Pancreas (tissue), 10 donors: ENCODE measurements at regions not wholly inside any gene's neighbourhood (a gene's known extent, or its start where the extent isn't known, plus 50 kb on each side); places are given as distances from the start of the nearest gene placed in this dataset.

Experiments
- ATAC-seq, 4 donors: fragments of 200-7000 bp; cut with Tn5 transposase; one replicate each; pipeline versions ENCODE4 v1.8.0 to v1.9.1; 2020; ENCODE audit warnings: mild to moderate bottlenecking in 4 of 4, moderate library complexity in 4 of 4
- DNase-seq, 6 donors: peaks; one replicate each; pipeline ENCODE4 v3.0.0-alpha.2; 2020
- FAIRE-seq: peaks from 2 replicates; lab custom pipeline; 2012; peaks lifted over from hg19 to GRCh38; lab: Jason Lieb, UNC
- H3K27ac ChIP-seq, 4 donors: fragments of 200-600 bp; sonication (generic); 1 replicate in 3 of 4; 2 replicates in 1 of 4; pipeline versions ENCODE4 v1.5.0 to v1.8.0; 2020
- H3K27me3 ChIP-seq, 4 donors: fragments of 200-600 bp; one replicate each; pipeline ENCODE4 v1.8.0; 2021
- H3K36me3 ChIP-seq, 3 donors: fragments of 200-600 bp; sonication (generic) in 1 of 3; one replicate each; pipeline versions ENCODE4 v1.5.0 to v1.8.0; 2020 to 2021
- H3K4me1 ChIP-seq, 3 donors: fragments of 200-600 bp; one replicate each; pipeline ENCODE4 v1.8.0; 2021
- H3K4me3 ChIP-seq, 4 donors: fragments of 200-600 bp; sonication (generic) in 2 of 4; one replicate each; pipeline versions ENCODE4 v1.5.0 to v1.8.0; 2020 to 2021
- H3K9me3 ChIP-seq, 4 donors: fragments of 200-600 bp; one replicate each; pipeline ENCODE4 v1.8.0; 2021
- CTCF ChIP-seq, 4 donors: fragments of 200-600 bp; sonication (generic) in 3 of 4; IDR thresholded peaks; one replicate each; pipeline versions ENCODE4 v1.5.0 to v1.8.0; 2021; ENCODE audit warnings: antibody characterized with exemption in 4 of 4
- WGBS, 2 donors: extraction: QIAGEN DNeasy Blood & Tissue Kit; methylation state at CpG; one replicate each; pipeline ENCODE4 v1.1.7; 2013; 5-methylcytosine and 5-hydroxymethylcytosine counted together
- intact Hi-C, 3 donors: fragments of 100-400 bp; cut with DNase I; formaldehyde crosslinking; loops; one replicate each; pipeline versions ENCODE4 v1.11.1 to v1.14.2; 2022
- donor health status: healthy with polysubstance abuse.
- donor health status: DM: no; HTN: no; CAD: no; lungs with moderate emphysema.
- donor health status: DM: no; HTN: no; CAD: no.
- donor health status: control.
- donor health status: control.
- donor health status: Bipolar disorder and iron deficiency.
- donor health status: DM: yes; HTN: yes; CAD: no.
- donor health status: DM: no; HTN: no; CAD: no.
- donor health status: DM: no; HTN: no; CAD: no.
- donor health status: DM: yes; HTN: yes; CAD: no.

DNA sequence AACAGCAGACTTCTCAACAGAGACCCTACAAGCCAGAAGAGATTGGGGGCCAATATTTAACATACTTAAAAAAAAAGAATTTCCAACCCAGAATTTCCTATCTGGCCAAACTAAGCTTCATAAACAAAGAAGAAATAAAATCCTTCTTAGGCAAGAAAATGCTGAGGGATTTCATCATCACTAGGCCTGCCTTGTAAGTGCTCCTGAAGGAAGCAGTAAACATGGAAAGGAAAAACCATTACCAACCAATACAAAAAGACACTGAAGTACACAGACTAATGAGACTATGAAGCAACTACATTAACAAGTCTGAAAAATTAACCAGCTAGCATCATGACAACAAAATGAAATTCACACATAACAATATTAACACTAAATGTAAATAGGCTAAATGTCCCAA, 947.9 kb upstream of the CHORDC1 start:
- intact Hi-C loops: no loop called here
- Histone ChIP-seq H3K9me3 (no peaks in the 10 kb centered on the region), H3K4me3 (no peak overlapping the region), H3K36me3 (no peaks in the 10 kb centered on the region), H3K4me1 (no peaks in the 10 kb centered on the region), H3K27me3 (no peaks in the 10 kb centered on the region), H3K27ac (no peak overlapping the region)
- ATAC-seq (no peak), FAIRE-seq (no peak), DNase-seq (no peak)
- TF ChIP-seq CTCF (IDR thresholded peaks at IDR 0.05): no peak

- intact Hi-C loops: no loop called here
- no peaks in the 10 kb centered on the region for H3K36me3 ChIP-seq
- WGBS, 2 donors: 40 to 46% methylated on average over 3 of the region's 3 CpGs
- FAIRE-seq (no peak), ATAC-seq (no peak), DNase-seq (no peak)
- peaks cover 0 to 9% (median 0%) of the 10 kb centered on the region in 3 donors for H3K4me1 ChIP-seq
- TF ChIP-seq CTCF (IDR thresholded peaks at IDR 0.05): no peak
- H3K27me3 ChIP-seq: no peaks in the 10 kb centered on the region
- H3K4me3 ChIP-seq: no peak overlapping the region
- H3K27ac ChIP-seq: no peak overlapping the region
- no peaks in the 10 kb centered on the region for H3K9me3 ChIP-seq
Observed at GRCh38 chr11:91164452-91164822, 941.6 kb upstream of the CHORDC1 start.

DNA sequence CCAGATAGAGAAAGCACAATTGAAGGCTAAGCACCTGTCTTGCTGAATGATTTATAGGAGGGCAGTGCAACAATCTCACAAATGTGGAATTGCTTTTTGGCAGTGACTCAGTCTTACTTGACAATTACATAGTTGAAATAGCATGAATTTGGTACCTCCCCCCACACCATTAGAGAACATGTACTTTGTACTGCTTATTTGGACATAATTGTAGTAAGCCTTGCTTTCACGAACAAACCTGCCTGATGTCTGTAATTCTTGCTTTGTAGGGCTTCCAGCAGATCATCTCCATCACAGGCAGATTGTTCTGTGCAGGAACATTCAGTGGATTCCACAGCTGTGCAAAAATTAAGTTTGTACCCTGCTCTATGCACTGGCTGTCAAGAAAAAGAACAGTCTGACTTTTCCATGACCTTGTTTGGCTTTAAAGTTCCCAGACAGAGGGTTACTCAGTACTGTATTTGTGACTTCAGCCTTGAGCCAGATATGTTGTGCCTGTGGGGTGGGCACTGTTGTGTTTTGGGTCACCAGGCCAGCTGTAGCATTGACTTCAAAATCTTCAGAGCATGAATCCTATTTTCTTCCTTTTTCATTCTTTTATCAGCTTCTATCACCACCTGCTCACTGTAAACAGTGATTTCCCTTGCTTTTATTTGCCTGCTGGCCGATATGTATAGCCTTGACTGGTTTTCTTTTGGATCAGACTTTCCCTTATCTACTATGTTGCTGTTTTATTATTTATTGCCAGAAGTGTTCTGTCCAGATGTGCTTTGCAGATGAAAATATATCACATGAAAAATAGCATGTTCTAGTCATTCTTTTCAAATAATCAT, 941.0 kb upstream of the CHORDC1 start:
- no peaks in the 10 kb centered on the region for H3K36me3 ChIP-seq
- H3K4me3 ChIP-seq: no peak overlapping the region
- H3K27me3 ChIP-seq: no peaks in the 10 kb centered on the region
- H3K9me3 ChIP-seq: no peaks in the 10 kb centered on the region
- FAIRE-seq: no peak
- no peak for TF ChIP-seq CTCF (IDR thresholded peaks at IDR 0.05)
- H3K4me1 ChIP-seq: peaks cover 0 to 9% (median 0%) of the 10 kb centered on the region in 3 donors
- no peak for DNase-seq
- H3K27ac ChIP-seq: peak overlapping the region in 1 of 4 donors; percentile 15
- intact Hi-C loops: no loop called here
- ATAC-seq: peak; percentile 35 to 77 (median 76)
- 3 to 7% methylated on average over 2 of the region's 2 CpGs for WGBS, 2 donors

- Histone ChIP-seq H3K9me3 (no peaks in the 10 kb centered on the region), H3K27ac (no peak overlapping the region), H3K27me3 (no peaks in the 10 kb centered on the region), H3K36me3 (no peaks in the 10 kb centered on the region), H3K4me1 (peaks cover 0 to 9% (median 0%) of the 10 kb centered on the region in 3 donors), H3K4me3 (no peak overlapping the region)
- DNase-seq (no peak), FAIRE-seq (no peak), ATAC-seq (no peak)
- intact Hi-C loops: no loop called here
- 48 to 51% methylated on average over 1 of the region's 1 CpG for WGBS, 2 donors
- TF ChIP-seq CTCF (IDR thresholded peaks at IDR 0.05): no peak
Observed at GRCh38 chr11:91160661-91161060, 937.8 kb upstream of the CHORDC1 start.

DNA sequence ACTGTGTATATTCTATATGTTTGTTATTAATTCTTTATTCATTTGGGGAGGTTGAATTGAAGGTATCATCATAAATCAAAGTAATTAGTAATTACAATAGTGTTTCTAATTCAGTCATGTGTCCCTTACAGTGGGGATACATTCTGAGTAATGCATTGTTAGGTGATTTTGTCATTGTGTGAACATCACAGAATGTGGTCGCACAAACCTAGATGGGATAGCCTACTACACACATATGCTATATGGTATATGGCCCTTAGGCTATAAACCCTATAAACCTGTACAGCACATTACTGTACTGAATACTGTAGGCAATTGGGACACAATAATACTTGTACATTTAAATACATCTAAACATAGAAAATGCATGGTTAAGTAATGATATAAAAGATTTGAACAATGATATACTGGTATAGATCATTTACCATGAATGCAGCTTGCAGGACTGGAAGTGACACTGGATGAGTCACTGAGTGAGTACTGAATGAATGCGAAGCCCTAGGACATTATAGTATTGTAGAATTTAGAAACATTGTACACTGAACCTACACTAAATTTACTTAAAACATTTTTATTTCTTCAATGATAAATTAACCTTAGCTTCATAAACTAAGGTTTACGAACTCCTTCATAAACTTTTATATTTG, 936.2 kb upstream of the CHORDC1 start:
- no peaks in the 10 kb centered on the region for H3K9me3 ChIP-seq
- intact Hi-C loops: no loop called here
- TF ChIP-seq CTCF (IDR thresholded peaks at IDR 0.05): no peak
- no peak overlapping the region for H3K4me3 ChIP-seq
- no peaks in the 10 kb centered on the region for H3K4me1 ChIP-seq
- 75 to 86% methylated on average over 3 of the region's 3 CpGs for WGBS, 2 donors
- no peaks in the 10 kb centered on the region for H3K27me3 ChIP-seq
- no peaks in the 10 kb centered on the region for H3K36me3 ChIP-seq
- no peak for ATAC-seq
- FAIRE-seq: no peak
- no peak for DNase-seq
- no peak overlapping the region for H3K27ac ChIP-seq
